OCI-LY1 (cell line): ENCODE measurements at regions not wholly inside any gene's neighbourhood (a gene's known extent, or its start where the extent isn't known, plus 50 kb on each side); places are given as distances from the start of the nearest gene placed in this dataset.

Experiments
- H2AFZ ChIP-seq: fragments of 200-600 bp; sonication (generic), shearing (Covaris generic); 2 replicates; pipeline ENCODE4 v1.6.0; 2014; ENCODE audit warnings: antibody characterized with exemption, mild to moderate bottlenecking, low read length
- H3F3A ChIP-seq: fragments of 200-600 bp; sonication (generic), shearing (Covaris generic); 2 replicates; pipeline ENCODE4 v1.6.0; 2014; ENCODE audit warnings: mild to moderate bottlenecking, antibody characterized with exemption, low read length, moderate library complexity; ENCODE audit not compliant: insufficient read depth
- H3K27ac ChIP-seq: fragments of 200-600 bp; sonication (generic); 2 replicates; pipeline ENCODE4 v1.5.1; 2014; ENCODE audit warnings: low read length, mixed run types, mild to moderate bottlenecking, low read depth; ENCODE audit not compliant: poor library complexity, severe bottlenecking
- H3K27me3 ChIP-seq: fragments of 200-600 bp; sonication (generic); 2 replicates; pipeline ENCODE4 v1.6.0; 2014; ENCODE audit warnings: antibody characterized with exemption, mild to moderate bottlenecking, low read length, moderate library complexity; ENCODE audit not compliant: insufficient read depth
- H3K36me3 ChIP-seq: fragments of 200-600 bp; sonication (generic); 2 replicates; pipeline ENCODE4 v1.6.1; 2014; ENCODE audit warnings: mild to moderate bottlenecking, antibody characterized with exemption, low read length, moderate library complexity, mixed read lengths; ENCODE audit not compliant: insufficient read depth
- H3K4me1 ChIP-seq: fragments of 200-600 bp; sonication (generic); 2 replicates; pipeline ENCODE4 v1.5.1; 2014; ENCODE audit warnings: mild to moderate bottlenecking, low read length, moderate library complexity; ENCODE audit not compliant: insufficient read depth, severe bottlenecking
- H3K4me2 ChIP-seq: fragments of 200-600 bp; sonication (generic), shearing (Covaris generic); 2 replicates; pipeline ENCODE4 v1.6.1; 2014; ENCODE audit warnings: low read length
- H3K4me3 ChIP-seq: fragments of 200-600 bp; sonication (generic); 2 replicates; pipeline ENCODE4 v1.5.1; 2014; ENCODE audit warnings: low read length, low read depth, mild to moderate bottlenecking, mixed read lengths; ENCODE audit not compliant: poor library complexity, severe bottlenecking
- H3K79me2 ChIP-seq: fragments of 200-600 bp; shearing (Covaris generic); 2 replicates; pipeline ENCODE4 v1.6.1; 2016; ENCODE audit warnings: mixed run types, low read length, mixed read lengths; ENCODE audit not compliant: insufficient read depth
- H3K9ac ChIP-seq: fragments of 200-600 bp; sonication (generic), shearing (Covaris generic); 2 replicates; pipeline ENCODE4 v1.6.1; 2014; ENCODE audit warnings: mild to moderate bottlenecking, low read length, mixed read lengths
- H3K9me2 ChIP-seq: fragments of 200-600 bp; sonication (generic), shearing (Covaris generic); 2 replicates; pipeline ENCODE4 v1.6.1; 2014; ENCODE audit warnings: low read depth, mild to moderate bottlenecking, low read length, mixed read lengths
- H3K9me3 ChIP-seq: fragments of 200-600 bp; shearing (Covaris generic); 2 replicates; pipeline ENCODE4 v1.6.1; 2014; ENCODE audit warnings: low read length, mixed read lengths
- H4K20me1 ChIP-seq: fragments of 200-600 bp; sonication (generic), shearing (Covaris generic); 2 replicates; pipeline ENCODE4 v1.6.0; 2016; ENCODE audit warnings: mild to moderate bottlenecking, low read length; ENCODE audit not compliant: insufficient read depth
- CTCF ChIP-seq: fragments of 200-600 bp; sonication (generic), shearing (Covaris generic); IDR thresholded peaks from 2 replicates; pipeline ENCODE4 v1.5.1; 2017; ENCODE audit warnings: mild to moderate bottlenecking, antibody characterized with exemption, low read length, moderate library complexity, mixed read lengths
- EZH2 ChIP-seq: fragments of 200-600 bp; sonication (generic), shearing (Covaris generic); IDR thresholded peaks from 2 replicates; pipeline ENCODE4 v1.8.0; 2017; ENCODE audit warnings: borderline replicate concordance, mixed run types, mild to moderate bottlenecking, antibody characterized with exemption, low read length, moderate library complexity, mixed read lengths

DNA sequence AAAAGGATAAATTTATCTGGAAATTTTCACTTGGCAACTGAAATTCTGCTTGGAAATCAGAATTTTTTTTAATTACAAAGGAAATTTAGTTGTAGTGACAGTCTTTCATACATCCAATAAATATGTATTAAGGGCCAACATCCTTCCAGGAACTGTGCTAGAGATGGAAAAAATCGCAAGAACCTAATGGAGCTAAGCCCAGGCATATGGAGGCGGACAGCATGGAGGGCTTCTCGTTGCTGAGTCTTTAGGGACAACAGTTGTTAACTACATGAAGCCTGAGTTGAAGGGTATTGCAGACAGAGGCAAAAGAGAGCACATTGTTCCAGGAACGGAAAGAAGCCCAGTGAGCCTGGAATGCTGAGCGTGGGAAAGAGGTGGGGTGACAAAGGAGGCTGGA is 208.9 kb downstream of the IBTK start:
- no peak overlapping the region for H2AFZ ChIP-seq
- H3K4me2 ChIP-seq: no peak overlapping the region
- H3K4me1 ChIP-seq: no peaks in the 10 kb centered on the region
- no peaks in the 10 kb centered on the region for H4K20me1 ChIP-seq
- H3F3A ChIP-seq: no peaks in the 10 kb centered on the region
- no peaks in the 10 kb centered on the region for H3K36me3 ChIP-seq
- H3K27ac ChIP-seq: no peak overlapping the region
- no peaks in the 10 kb centered on the region for H3K27me3 ChIP-seq
- no peak overlapping the region for H3K4me3 ChIP-seq
- no peak overlapping the region for H3K9ac ChIP-seq
- H3K9me3 ChIP-seq: no peaks in the 10 kb centered on the region
- TF ChIP-seq CTCF (no peak), EZH2 (no peak)
- no peaks in the 10 kb centered on the region for H3K9me2 ChIP-seq
- no peaks in the 10 kb centered on the region for H3K79me2 ChIP-seq

GRCh38 chr6:82035526-82035925 is 212.0 kb downstream of the IBTK start:
- Histone ChIP-seq H3K9me2 (no peaks in the 10 kb centered on the region), H3K27ac (no peak overlapping the region), H3F3A (no peaks in the 10 kb centered on the region), H2AFZ (no peak overlapping the region), H3K4me3 (no peak overlapping the region), H3K4me2 (no peak overlapping the region), H3K9ac (no peak overlapping the region), H3K36me3 (no peaks in the 10 kb centered on the region), H3K4me1 (no peaks in the 10 kb centered on the region), H4K20me1 (no peaks in the 10 kb centered on the region), H3K9me3 (no peaks in the 10 kb centered on the region), H3K27me3 (no peaks in the 10 kb centered on the region), H3K79me2 (no peaks in the 10 kb centered on the region)
- no peak for TF ChIP-seq CTCF
- no peak for TF ChIP-seq EZH2

GRCh38 chr6:82033631-82034211 is 213.8 kb downstream of the IBTK start:
- H3K4me2 ChIP-seq: no peak overlapping the region
- no peaks in the 10 kb centered on the region for H3K27me3 ChIP-seq
- no peaks in the 10 kb centered on the region for H4K20me1 ChIP-seq
- no peaks in the 10 kb centered on the region for H3K9me2 ChIP-seq
- TF ChIP-seq EZH2: no peak
- TF ChIP-seq CTCF: no peak
- no peaks in the 10 kb centered on the region for H3K9me3 ChIP-seq
- H3F3A ChIP-seq: no peaks in the 10 kb centered on the region
- no peak overlapping the region for H3K4me3 ChIP-seq
- H3K79me2 ChIP-seq: no peaks in the 10 kb centered on the region
- H3K4me1 ChIP-seq: no peaks in the 10 kb centered on the region
- no peak overlapping the region for H3K27ac ChIP-seq
- no peaks in the 10 kb centered on the region for H3K36me3 ChIP-seq
- H2AFZ ChIP-seq: no peak overlapping the region
- H3K9ac ChIP-seq: no peak overlapping the region
